NCI-H524 treated with DMSO at 0.1 percent for 48 hours (cell line): ENCODE measurements at regions not wholly inside any gene's neighbourhood (a gene's known extent, or its start where the extent isn't known, plus 50 kb on each side); places are given as distances from the start of the nearest gene placed in this dataset.
"Not testable (repeated sequence)": the region's sequence is repeated elsewhere in the genome, so short reads cannot be mapped to it uniquely, and the experiment has no call there.

Experiments
- DNase-seq: peaks from one replicate; lab custom pipeline; 2025; lab: John Stamatoyannopoulos, UW

- no peak for DNase-seq
These were observed 107.0 kb upstream of the BMP2 start for GRCh38 chr20:6660441-6660840.

GRCh38 chr20:6658909-6659308 is 108.6 kb upstream of the BMP2 start:
- DNase-seq, result not testable (repeated sequence)

GRCh38 chr20:6657904-6658303 is 109.6 kb upstream of the BMP2 start:
- DNase-seq, result no peak

DNA sequence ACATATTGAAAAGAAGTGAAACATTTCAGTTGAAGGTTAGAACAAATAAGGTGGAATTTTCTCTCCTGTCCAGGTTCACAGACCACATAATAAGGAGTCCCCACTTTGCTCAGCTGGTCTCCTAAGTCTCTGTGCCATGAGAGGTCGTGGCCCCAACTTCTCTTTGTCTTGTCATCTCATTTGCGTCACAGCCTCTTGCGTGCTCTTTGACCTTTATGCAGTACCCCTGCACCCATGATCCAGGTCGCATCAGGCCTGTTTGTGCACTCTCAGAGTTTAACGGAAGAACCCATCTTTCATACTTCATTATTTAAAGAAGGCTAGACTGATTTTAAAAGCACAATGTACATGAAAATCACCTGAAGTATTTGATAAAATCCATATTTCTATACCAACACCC is 110.4 kb upstream of the BMP2 start:
- no peak for DNase-seq

DNA sequence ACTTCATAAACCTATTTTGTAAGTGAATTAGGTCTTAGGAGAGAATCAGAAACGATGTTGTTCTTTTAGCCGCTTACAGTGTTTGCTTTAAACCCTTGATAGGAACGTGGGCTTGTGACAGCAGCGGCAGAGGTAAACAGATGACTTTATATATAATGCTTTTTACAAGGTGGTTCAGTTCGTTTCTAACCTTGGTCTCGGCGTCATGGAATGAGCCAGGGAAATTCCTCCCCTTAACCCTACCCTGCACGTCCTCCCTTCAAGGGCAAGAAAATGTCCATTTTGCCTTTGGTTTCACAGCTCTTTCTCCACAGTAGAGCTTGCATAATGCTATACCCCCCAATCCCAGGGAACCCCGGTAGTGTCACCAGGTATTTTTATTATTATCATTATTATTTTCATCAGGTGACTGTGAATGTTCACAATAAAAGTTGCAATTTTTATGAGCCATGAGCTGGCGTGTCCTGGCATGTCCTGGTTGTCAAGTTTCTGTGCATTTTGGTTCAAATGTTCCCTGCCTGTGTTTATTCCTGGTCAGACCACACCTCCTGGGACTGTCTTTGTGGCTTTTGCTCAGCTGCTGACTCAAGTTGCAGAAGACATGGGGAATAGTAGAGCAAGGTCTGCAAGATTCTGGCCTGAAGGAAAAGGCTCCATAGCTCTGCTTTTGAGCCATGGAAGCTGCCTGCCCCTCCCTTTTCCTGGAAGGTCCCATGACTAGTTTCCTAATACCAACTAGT is 112.8 kb upstream of the BMP2 start:
- DNase-seq, result no peak

DNA sequence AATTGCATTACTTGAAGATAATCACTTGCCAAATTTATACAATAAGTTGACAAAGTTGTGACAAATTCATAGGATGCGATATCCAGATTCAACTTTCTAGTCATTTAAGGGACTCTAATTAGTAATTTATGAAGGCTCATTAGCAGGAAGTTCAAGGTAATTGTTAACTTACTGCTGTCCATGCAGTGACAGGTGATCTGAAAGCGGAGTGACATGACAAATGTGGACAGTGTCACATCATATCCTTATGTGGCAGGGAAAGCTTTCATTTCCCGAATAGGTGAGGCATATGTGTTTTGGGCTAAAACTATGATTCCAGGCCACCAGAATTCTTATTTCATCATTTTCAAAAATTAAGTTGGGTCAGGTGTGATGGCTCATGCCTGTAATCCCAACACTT is 115.9 kb upstream of the BMP2 start:
- no peak for DNase-seq

DNA sequence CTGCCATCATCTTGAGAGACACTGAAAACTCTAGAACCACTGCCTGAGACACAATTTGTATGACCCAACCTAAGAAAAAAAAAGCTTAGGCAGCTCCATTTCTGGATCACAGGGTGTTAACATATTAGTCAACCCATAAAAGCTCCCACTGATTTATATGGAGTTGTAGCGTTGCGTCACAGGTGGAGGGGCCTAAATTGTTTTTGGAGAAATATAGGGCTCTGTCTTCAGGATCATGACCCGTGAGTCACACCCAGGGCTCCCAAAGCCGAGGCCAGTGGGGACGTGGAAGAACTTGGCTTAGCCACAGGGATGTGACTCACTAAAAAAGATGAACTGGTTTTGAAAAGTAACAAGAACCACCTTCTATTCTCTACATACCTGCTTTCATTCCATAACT is 116.5 kb upstream of the BMP2 start:
- no peak for DNase-seq

DNA sequence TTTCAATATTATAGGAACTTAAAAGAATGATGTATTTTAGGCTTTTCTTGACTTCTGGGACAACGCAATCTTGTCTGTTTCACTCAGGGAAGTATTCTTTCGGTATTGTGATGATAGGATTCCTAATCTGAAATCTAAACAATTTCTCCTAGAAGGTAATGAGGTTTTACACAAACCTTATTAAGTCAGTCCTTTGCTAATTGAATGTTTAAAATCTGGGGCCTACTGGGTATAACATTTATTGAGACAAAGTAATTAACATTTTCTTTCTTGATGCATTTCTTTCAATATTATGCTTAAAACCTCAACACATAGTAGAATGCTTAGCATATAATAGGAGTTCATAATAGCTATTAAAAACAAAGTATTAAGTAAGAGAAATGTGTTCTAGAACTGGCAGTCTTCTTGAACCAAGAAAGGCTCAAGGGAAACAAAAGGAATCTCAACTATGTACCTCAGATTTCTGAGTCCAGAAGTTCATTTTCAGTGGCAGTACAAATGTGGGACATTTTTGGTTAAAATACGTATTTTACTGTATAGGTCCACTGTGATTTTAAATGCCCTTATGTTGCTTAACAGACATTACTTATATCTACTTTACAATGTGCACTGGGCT is 121.4 kb upstream of the BMP2 start:
- DNase-seq, result no peak

- no peak for DNase-seq
These were observed 122.5 kb upstream of the BMP2 start for GRCh38 chr20:6644813-6645628.

DNA sequence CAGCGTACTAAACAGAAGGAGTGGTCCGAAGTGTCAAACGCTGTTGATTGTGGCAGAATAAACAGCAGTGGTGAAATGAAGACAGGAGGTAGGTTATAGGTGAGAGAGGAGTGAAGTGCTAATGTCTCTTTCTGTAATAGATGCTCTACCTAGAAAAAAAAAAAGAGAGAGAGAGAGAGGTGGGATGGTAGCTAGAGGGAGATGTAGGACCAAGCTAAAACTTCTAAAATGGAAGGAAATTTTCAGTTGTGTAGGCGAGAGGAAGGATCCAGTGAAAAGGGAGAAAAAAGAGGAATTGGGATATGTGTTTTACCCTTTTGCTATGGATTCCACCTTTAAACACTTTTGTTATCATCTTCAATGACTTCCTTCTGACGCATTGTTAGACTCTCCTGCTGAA is 126.5 kb upstream of the BMP2 start:
- DNase-seq, result no peak

- no peak for DNase-seq
These were observed 130.3 kb upstream of the BMP2 start for GRCh38 chr20:6637160-6637579.

DNA sequence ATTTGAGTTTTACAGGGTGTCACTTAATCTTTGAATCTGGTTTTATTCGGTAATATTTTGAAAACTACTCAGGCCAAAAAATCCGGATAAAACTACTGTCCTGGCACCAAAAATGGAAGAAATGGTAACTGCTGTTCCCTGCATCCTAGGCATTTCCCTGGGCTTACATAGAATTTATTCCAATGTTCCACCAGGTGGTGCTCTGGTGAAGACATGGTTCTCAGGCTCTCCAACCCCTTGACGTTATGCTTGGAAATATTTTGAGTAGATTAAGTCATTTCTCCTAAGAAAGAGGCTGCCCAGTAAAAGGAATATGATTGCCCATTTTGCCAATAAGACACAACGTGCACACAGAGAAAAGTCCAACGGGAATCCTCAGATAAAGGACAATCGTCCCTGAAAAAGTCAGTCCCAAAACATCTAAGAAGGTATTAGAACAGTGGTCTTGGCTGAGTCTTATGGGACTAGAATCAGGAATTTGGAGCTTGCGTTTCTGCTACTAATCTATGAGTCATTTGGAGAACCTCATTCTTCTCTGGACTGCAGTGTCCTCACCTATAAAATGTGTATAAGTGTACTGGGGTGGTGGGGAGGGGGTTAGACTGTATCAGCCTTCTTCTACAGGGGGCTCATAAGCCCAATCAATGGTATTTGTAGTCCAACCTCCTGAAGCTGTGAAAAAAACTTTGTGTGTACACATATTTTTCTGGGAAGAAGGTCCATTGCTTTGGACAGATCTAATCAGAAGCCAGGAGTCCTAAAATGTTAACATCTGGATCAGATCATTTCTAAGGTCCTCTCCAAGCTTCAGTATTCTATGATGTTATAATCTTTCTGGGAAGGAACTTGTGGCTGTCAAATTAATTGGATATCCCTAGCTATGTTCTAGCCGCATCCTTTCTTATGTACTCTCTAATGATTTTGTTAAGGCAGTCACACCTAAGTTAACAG is 131.0 kb upstream of the BMP2 start:
- DNase-seq, result peak; percentile 14

DNA sequence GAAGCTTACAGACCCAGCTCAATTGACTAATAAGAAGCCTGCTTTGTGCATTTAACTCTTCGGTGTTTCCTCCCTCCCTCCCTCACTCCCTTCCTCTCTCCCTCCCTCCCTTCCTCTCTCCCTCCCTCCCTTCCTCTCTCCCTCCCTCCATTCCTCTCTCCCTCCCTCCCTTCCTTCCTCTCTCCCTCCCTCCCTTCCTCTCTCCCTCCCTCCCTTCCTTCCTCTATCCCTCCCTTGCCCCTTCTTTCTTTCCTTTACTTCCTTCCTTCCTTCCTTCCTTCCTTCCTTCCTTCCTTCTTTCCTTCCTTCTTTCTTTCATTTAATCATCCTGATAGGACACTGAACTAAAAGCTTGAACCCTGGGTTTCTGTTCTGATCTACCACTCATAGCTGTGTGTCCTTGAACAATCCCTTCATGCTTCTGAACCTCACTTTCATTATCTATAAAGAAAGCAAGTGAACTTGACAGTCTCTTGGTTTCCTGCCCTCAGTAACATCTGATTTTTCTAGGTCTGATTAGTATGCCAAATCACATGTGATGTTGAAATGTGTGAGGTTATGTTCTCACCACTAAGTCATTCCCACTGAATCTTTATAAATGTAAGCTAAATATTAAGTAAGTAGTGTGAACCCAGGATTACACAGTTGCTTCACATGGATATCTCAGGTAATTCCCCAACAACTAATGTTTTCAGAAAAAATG is 132.3 kb upstream of the BMP2 start:
- DNase-seq, result no peak

- peak; percentile 45 for DNase-seq
These were observed 135.3 kb upstream of the BMP2 start for GRCh38 chr20:6632187-6632586.

DNA sequence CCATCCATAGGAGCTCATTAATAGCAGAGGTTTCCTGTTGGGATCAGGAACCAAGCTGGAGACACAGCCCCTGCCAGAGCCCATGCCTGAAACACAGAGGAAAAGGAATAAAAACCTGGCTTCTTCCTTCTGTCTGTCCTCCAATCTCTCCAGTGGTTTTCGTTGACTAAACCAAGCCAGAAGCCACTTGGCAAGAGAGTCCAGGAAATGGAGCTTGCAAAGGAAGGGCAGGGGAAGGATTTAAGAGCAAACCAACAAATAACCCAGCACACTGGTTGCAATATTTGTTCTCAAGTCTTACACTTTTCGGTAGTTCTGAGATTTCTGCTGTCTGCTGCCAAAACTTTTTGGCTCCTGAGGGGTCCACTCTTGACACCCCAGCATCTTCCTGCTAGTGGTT is 137.0 kb upstream of the BMP2 start:
- no peak for DNase-seq

DNA sequence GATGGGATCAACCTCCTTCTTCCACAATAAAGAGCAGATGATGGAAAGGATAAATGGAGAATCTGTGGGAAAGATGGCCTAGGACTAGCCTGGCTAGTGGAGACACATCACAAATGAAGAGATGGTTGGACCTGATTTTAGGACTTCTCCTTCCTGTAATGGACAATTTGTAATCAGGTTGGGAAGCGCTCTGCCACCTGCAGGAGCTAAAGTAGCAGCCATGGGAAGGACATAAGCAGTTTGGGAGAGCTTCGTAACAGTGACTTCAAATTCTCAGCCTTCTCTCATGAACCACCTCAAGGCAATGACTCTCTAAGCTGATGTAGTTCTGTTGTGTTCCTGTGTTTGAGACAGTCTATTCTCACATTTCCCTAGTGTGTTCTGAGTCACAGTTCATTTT is 137.9 kb upstream of the BMP2 start:
- DNase-seq, result no peak

GRCh38 chr20:6626805-6627204 is 140.7 kb upstream of the BMP2 start:
- DNase-seq, result no peak

DNA sequence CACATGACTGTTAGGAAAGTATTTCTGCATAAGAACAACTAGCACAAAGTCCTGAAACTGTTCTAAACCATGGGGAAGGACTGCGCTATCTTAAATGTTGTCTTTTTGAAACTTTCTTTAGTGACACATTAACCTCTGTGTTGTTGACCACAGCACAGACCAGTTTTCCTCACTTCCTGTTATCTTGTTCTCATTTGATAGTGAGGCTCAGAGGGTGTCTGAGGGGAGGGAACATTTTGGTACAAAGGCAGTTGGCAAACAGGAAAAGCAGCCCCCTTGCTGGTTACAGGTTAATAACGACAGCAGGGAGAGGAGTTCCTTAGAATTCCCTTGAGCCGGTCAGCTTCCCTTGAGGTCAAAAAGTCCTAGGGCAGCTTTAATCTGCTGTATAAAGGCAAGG is 143.5 kb upstream of the BMP2 start:
- no peak for DNase-seq

DNA sequence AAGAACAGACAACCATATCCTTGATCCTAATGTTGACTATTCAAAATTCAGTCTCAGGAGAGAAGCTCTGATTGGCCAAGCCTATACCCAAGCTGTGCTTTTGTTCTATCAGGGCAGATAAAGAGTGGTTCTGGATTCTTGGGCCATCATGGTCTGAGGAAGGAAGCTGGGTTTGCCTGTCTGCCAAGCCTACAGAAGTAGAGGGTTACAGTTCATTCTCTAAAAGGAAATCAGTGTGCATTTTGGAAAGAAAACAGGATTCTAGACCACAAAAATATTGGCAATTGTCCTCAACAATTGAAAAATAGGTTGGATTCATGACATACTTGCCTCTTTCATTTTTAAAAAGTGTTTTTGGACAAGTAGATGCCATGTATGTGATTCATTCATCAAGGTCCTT is 145.4 kb upstream of the BMP2 start:
- DNase-seq, result no peak

DNA sequence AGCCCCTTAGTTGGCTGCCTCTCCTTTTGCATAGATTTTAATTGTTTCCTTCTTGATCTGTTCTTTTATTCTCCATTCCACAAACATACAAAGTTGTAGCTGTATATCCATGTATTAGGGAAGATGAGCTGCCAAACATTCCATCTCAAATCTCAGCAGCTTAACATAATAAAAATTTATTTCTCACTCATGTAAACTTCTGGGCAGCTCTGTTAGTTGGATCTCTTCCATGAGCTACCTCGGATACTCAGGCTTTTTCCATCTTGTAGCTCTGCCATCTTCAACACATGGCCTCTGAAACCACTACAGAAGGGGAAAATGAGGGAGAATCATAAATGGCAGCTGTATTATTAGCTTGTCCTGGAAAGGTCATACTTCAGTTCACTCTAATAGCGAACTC is 149.4 kb upstream of the BMP2 start:
- no peak for DNase-seq

- DNase-seq, result no peak
These were observed 151.1 kb upstream of the BMP2 start for GRCh38 chr20:6616421-6616820.
